Activated CD8-positive, alpha-beta memory T cell treated with anti-CD3 and anti-CD28 coated beads, Interleukin-2, amount 50 U/mL, for 48 hours (primary cell): ENCODE measurements at regions not wholly inside any gene's neighbourhood (a gene's known extent, or its start where the extent isn't known, plus 50 kb on each side); places are given as distances from the start of the nearest gene placed in this dataset.
"Not testable (repeated sequence)": the region's sequence is repeated elsewhere in the genome, so short reads cannot be mapped to it uniquely, and the experiment has no call there.

ENCODE experiments used
- DNase-seq: peaks from one replicate; pipeline ENCODE4 v3.0.0-alpha.2; 2020

- not testable (repeated sequence) for DNase-seq
These were observed 53.5 kb upstream of the JADE2 start for GRCh38 chr5:134471858-134472449.

DNA sequence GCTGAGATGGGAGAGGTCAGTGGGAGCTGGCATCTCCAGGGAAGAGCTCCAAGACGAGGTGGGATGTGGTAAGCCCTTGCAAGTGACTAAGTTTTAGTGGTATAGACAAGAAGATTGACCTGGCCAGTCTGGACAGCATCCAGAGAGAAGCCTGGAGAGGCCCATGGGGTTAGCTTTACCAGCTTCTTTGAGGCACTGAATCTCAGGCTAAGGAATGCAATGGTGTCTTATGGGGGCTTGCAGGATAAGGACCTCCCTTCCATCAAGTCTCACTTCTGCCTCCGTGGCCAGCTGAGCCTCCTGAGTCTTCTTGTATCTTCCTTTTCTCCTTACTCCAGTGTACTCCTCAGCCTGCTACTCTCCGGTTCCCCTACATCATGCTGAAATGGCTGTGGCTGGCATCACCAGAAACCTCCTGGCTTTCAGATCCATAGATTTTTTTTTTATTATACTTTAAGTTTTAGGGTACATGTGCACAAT lies 56.5 kb upstream of the JADE2 start:
- DNase-seq: peak; percentile 37

GRCh38 chr5:134467231-134467630 lies 55.5 kb upstream of the CDKN2AIPNL start:
- no peak for DNase-seq

DNA sequence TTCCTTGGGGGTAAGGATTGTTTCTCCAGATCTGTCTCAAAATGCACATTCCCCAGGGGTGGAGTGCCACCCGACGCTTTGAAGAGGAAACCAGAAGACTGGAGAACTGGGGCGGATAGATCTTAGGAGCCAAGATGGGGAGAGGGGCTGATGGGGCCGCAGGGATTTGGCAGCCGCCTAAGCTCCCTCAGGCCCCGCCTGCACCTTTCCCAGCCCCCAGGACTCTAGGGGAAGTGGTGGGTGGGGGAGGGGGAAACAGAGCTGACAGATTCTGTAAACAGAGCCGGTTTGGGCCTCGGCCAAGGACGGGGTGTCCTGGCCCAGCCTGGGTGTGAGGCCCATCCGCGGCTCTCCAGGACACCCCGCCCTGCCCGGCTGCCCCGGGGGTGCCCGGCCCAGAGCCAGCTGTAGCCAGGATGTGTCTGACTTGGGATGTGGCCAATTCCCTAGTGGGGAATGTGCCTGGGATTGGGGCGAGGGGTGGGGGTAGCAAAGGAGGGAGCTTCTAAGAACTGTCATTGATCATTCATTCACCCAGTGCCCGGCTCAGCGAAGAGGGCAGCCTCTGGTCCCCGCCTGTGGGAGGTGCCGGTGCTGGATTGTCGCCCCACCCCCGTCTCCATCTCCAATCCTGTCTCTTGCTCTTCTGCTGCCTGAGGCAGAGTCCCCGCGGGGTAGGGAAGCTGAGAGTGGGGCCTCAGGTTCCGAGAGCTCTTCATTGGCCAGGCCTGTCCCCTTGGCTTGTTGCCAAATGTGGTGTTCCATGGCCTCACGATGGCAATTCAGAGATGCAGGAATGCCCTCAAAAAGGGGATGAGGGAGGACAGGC lies 54.8 kb upstream of the CDKN2AIPNL start:
- DNase-seq: peak; percentile 73

GRCh38 chr5:134465816-134466240 lies 54.1 kb upstream of the CDKN2AIPNL start:
- peak; percentile 83 for DNase-seq

DNA sequence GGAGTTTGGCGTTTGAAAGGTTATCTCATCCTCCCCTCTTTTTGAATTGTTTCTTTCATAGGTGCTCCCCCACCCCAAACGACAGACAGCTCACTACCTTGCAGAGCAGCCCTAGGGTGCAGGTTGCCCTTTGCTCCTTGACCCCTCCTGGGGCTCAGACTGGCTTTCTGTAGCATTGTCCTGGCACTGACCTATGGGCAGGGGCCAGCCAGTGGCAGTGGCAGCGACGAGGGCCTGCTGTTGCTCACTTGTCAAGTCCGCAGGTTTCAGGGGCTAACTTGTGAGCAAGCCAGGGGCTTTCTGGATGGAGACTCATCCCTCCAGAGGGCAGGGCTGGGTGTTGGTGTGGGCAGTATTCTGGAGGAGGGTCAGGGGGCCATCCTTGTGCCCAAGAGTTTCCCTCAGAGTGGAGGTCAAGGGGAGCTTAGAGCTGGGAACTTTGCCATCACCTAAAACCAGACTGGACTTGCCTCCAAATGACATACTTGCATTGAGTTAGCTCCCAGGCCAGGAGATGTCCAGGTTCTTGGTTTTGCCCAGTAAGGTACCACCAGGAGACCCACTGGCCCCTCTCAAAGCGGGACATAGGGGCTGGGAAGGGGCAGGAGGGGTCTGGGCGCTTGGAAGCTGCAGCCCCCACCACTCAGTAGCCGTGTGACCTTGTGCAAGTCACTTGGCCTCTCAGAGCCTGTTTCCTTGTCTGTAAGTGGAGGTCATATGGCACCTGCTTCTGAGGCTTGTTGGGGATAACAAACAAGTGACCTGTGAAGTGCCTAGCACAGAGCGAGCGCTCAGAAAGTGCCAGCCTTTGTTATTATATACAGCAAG lies 53.5 kb upstream of the CDKN2AIPNL start:
- no peak for DNase-seq

DNA sequence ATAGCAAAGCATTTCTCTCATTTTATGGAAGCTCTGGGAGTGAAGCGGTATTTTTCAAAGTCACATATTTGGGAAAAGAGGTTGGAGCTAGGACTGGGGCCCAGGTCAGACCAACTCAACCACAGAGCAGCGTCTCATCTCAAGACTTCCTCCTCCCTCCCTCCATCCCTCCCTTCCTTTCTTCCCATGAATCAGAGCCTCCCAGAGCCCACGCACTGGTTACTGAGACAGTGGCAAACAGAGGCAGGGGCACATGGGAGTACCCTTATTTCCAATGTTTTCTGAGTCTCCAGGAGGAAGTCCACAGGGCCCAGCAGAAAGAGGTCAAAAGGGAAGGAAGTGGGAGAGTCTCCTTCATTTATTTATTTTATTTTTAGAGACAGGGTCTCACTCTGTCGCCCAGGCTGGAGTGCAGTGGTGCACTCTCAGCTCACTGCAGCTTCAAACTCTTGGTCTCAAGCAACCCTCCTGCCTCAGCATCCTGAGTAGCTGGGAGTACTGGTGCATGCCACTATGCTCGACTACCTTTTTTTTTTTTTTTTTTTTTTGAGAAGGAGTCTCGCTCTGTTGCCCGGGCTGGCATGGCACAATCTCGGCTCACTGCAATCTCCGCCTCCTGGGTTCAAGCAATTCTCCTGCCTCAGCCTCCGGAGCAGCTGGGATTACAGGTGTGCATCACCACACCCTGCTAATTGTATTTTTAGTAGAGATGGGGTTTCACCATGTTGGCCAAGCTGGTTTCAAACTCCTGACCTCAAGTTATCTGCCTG lies 52.5 kb upstream of the CDKN2AIPNL start:
- DNase-seq: no peak

GRCh38 chr5:134463176-134463720 lies 51.6 kb upstream of the CDKN2AIPNL start:
- peak; percentile 46 for DNase-seq

- no peak for DNase-seq
These were observed 51.1 kb upstream of the CDKN2AIPNL start for GRCh38 chr5:134462761-134463160.

DNA sequence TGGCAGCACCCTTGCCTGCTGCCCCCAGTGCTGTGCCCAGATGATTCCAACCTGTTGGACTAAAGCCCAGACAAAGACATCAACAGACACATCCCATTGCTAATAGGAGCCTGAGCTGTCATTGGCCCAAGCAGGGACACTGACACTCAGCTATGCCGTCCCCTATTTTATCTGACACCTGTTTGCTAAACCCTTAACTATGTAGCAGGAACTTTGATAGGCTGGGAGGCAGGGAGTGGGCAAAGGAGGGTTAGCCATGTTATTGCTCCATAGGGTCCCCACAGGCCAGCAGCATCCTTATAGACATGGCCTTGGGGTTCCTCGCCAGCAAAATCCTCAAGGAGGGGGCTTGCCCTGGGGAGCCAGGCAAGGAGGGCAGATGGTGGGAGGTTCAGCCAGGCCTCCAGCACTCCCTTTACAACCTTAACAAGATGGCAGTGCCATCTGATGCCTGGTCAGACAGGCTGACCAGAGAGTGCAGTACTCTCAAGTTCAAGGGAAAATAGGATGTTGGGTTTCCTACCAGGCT lies 50.4 kb upstream of the CDKN2AIPNL start:
- no peak for DNase-seq
